IPS-NIHi11 (cell line): ENCODE measurements at regions not wholly inside any gene's neighbourhood (a gene's known extent, or its start where the extent isn't known, plus 50 kb on each side); places are given as distances from the start of the nearest gene placed in this dataset.
"Not testable (repeated sequence)": the region's sequence is repeated elsewhere in the genome, so short reads cannot be mapped to it uniquely, and the experiment has no call there.

Experiments used
- DNase-seq: peaks from one replicate; pipeline ENCODE4 v3.0.0; 2012; ENCODE audit warnings: mixed read lengths, low spot score

- DNase-seq = no peak
Measured at GRCh38 chr5:124619121-124619520, 127.3 kb downstream of the ZNF608 start.

GRCh38 chr5:124617787-124618186, 128.7 kb downstream of the ZNF608 start:
- no peak for DNase-seq

- DNase-seq = no peak
Measured at GRCh38 chr5:124614836-124615385, 131.5 kb downstream of the ZNF608 start.

- DNase-seq = no peak
Measured at GRCh38 chr5:124614105-124614504, 132.3 kb downstream of the ZNF608 start.

GRCh38 chr5:124613273-124613953, 133.0 kb downstream of the ZNF608 start:
- DNase-seq = no peak

- DNase-seq = no peak
Measured at GRCh38 chr5:124612023-124612422, 134.4 kb downstream of the ZNF608 start.

DNA sequence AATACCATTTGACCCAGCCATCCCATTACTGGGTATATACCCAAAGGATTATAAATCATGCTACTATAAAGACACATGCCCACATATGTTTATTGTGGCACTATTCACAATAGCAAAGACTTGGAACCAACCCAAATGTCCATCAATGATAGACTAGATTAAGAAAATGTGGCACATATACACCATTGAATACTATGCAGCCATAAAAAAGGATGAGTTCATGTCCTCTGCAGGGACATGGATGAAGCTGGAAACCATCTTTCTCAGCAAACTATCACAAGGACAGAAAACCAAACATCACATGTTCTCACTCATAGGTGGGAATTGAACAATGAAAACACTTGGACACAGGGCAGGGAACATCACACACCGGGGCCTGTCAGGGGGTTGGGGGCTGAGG, 135.2 kb downstream of the ZNF608 start:
- DNase-seq = not testable (repeated sequence)

GRCh38 chr5:124609685-124610084, 136.8 kb downstream of the ZNF608 start:
- DNase-seq = not testable (repeated sequence)

GRCh38 chr5:124606543-124606942, 139.9 kb downstream of the ZNF608 start:
- no peak for DNase-seq

DNA sequence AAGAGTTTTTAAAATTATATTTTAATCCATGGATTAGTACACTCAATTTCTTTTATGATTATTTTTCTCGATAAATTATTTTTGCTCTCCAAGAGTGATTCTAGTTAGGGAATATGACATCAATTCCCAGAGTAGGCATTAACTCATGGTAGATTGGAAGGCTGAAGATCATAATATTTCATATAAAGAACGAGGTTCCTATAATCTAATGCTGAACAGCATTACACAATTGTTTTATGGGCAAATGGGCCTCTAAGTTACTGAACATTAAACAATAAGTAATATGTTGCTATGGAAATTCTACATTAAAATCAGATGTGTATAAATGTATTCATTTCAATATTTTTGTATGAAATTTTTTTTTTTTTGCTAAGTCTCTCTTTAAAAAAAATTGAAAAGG, 140.3 kb downstream of the ZNF608 start:
- DNase-seq = no peak

GRCh38 chr5:124605541-124605940, 140.9 kb downstream of the ZNF608 start:
- no peak for DNase-seq

DNA sequence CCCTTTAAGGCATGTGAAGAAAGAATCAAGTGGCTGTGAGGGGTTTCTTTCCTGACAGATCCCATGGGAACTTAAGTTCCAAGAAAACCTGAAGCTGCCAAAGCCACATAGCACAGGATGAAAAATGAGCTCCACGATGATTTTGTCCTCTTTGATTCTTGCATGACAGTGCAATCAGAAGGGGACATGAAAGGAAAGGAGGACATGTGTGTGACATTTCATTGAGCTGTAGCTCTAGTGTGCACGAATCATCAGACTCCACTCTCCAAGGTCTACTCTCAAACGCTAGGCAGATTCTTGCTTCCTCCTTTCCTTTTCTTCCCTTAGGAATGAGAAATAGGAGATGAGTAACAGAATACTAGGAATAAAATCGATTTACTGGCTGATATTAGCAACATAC, 142.0 kb downstream of the ZNF608 start:
- DNase-seq = no peak

GRCh38 chr5:124602925-124603650, 143.4 kb downstream of the ZNF608 start:
- DNase-seq = no peak

DNA sequence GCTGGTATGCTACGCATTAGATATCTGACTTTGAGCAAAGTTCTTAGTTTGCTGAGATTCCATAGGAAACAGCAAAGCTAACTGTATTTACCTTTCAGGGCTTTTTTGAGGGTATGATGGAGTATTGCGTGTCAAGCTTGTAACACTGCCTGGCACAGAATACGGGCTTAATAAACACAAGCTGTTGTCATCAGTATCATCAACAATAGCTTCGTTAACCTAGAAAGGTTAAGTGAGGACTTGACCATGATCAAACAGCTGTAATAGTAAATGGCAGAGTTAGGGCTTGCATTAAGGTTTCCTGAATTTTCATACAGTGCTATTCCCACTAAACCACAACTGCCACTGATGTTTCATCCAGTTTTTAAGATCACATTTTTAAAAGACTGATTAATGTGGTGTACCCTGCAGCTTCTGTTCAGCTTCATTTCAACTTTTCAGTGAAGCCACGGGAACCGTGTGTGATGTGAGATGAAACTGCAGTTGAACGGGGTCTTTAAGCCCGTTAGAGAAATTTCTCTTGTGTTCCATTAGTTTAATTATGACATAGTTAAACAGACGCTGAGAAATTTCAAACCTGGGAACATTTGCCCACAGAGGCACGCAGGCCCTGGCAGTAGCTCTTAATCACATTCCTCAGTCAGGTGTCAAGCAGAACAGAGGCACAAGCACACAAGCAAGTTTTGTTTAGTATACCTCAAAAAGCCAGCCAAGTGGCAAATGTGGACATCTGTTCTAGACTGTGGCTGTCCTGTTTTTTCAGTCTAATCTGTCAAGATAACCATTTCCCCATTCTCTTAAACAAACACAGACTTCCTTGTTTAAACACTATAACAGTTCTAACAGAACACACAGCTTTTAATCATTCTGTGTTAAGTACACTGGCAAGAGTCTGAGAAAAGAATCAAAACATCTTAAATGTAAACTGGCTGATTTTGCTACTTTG, 147.1 kb downstream of the ZNF608 start:
- DNase-seq = no peak

- DNase-seq = no peak
Measured at GRCh38 chr5:124596595-124597421, 149.6 kb downstream of the ZNF608 start.

GRCh38 chr5:124593952-124594351, 152.5 kb downstream of the ZNF608 start:
- DNase-seq = no peak

DNA sequence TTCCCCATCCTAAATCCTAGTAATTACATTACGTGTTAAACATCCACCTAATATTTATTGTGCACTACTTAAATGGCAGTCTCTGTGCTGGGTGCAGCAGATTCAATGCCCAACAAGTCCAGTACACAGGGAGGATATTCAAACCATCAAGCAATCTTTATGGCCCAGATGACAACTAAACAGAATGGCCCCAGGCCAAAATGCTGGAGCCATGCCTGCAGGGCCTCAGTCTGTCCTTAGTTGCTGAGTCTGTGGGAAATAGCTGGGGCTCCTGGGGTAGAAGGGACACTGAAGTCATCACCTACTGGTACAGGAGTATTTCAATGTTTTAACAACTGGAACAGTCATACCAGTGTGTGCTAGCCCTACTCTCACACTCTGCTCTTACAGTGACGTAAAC, 153.5 kb downstream of the ZNF608 start:
- no peak for DNase-seq

DNA sequence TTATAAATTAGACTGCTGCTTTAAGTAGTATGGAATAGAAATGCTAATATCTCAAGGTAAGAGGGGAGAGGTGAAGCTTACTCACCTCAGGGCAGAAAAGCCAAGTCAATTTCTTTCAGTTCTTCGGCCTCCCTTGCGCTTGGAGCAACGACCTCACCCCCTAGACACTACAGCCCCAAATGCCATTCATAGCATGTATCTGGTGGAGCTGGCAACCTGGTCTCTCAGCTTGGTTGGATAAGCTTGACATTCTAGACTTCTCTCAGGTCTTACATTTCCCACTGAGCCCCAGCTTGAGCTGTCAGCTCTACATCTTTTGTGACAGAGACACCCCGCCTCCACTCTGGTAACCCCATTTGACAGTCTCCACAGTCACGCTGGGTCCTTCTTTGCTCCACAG, 154.9 kb downstream of the ZNF608 start:
- DNase-seq = no peak

DNA sequence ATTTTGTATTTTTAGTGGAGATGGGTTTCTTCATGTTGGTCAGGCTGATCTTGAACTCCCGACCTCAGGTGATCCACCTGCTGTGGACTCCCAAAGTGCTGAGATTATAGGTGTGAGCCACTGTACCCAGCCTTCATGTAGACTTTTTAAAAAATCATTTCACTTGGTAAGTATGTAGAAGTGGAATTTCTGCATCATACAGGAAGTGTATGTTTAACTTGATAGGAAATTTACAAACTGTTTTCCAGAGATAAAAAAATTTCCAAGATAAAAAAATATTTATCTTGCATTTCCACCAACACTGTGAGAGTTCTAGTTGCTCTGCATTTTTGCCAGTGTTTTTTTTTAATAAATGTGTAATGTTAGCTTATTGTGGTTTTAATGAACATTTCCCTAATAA, 155.8 kb downstream of the ZNF608 start:
- no peak for DNase-seq

- DNase-seq = no peak
Measured at GRCh38 chr5:124587280-124587679, 159.2 kb downstream of the ZNF608 start.

DNA sequence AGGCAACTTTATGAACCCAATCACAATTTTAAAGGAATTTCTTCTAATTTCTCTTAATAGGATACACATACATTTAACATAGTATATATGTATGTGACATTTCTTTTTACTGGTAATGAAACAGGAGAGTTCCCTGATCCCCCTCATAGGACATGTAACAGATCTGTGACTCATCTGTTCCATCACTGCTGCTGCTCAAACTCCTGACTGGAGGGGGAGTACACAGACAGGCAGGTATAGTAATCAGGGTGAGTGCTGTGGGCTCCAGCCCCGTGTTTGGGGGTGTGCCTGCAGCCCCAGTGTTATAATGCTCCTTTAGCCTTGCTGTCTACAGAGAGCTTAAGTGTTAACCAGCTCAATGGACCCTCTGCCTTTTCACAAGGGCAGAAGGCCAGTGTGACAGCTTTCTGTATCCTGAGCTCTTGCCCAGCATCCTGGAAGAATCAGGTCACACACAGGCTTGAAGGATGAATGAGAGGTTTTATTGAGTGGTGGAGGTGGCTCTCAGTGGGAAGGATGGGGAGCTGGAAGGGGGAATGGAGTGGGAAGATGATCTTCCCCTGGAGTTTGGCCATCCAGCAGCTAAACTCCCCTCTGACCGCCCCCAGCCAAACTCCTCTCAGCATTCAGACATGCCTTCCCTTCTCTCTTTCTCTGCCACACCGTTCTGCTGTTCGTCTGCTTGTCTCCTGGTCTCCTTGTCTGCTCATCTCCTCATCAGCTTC, 161.3 kb downstream of the ZNF608 start:
- DNase-seq = no peak
